H4 (cell line): ENCODE measurements at regions not wholly inside any gene's neighbourhood (a gene's known extent, or its start where the extent isn't known, plus 50 kb on each side); places are given as distances from the start of the nearest gene placed in this dataset.

Source experiments
- DNase-seq: peaks from one replicate; pipeline ENCODE4 v3.0.0-alpha.2; 2015; ENCODE audit warnings: low spot score

GRCh38 chr22:22395245-22395644 lies 113.3 kb downstream of the ZNF280B start:
- DNase-seq = no peak

DNA sequence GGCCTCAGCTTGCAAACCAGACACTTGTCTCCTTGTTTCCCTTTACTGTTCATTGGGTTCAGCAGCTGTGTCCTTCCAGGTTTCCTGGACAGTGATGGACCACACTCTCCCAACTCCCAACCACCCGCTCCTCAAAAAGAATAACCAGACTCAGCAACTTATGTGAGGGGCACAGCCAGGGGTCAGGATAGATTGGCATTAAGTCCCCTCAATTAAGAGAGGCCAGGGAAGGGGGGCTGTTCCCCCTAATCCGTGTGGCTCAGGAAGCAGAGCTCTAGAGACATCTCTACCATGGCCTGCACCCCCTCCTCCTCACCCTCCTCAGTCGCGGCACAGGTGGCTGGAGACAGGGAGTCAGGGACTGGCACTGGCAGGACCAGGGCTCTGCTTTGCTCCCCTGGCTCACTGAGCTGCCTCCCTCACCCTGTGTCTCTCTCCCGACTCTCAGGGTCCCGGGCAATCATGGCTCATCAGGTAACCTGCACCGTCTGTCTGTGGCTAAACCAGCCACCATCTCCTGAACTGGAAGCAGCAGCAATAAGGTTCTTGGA lies 111.7 kb downstream of the ZNF280B start:
- no peak for DNase-seq

- DNase-seq = peak; percentile 47
Measured at GRCh38 chr22:22397292-22397870, 111.2 kb downstream of the ZNF280B start.

GRCh38 chr22:22397875-22398524 lies 110.5 kb downstream of the ZNF280B start:
- DNase-seq = no peak

DNA sequence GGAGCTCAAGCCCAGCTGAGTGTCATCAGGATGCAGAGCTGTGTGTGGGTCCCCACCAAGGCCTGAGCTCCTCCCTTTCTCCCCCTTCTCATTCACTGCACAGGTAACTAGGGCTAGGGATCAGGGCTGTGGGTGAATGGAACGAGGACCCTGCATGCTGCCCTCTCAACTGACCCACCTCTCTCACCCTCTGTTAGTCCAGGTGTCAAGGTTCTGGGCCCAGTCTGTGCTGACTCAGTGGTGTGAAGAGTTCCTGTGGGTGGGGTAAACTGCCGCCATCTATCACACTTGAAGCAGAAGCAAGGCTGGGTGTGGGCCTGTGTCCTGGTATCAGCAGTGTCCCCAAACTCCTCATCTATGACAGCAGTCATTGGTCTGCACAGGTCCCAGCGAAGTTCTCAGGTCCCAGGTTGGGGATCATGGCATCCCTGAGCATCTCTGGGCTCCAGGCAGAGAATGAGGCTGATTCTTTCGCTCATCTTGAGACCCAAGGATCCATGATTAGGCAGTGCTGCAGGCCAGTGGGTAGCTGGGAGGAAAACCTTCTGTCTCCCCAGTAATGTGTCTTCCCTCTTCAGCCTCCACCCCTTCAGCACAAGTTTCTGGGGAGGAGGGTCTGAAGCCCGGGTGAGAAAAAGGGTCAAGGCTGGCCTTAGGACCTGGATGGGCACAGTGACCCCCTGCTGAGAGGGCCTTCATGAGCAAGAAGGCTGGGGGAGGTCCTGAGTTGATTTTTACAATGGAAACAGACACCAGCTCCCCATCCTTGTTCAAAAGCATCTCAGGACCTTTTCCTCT lies 109.8 kb downstream of the ZNF280B start:
- no peak for DNase-seq

- no peak for DNase-seq
Measured at GRCh38 chr22:22400099-22400498, 108.4 kb downstream of the ZNF280B start.

DNA sequence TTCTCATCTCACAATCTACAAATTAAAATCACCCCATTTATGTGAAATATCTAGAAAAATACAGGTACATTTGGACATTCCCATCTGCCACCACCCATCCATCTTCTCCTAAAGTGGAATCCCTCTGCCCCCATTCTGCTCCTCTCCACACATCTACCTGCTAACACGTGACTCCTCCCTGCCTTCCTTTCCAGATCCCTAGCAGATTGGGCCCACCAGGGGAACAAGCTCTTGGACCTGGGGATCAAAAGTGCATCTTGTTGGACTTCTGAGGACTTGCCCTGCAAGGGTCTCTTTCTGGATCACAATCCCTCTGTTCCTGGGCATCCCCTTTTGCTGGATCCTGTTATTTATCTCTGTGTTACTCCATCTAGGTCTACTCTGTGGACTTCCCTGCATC lies 107.6 kb downstream of the ZNF280B start:
- no peak for DNase-seq

- no peak for DNase-seq
Measured at GRCh38 chr22:22401381-22401780, 107.2 kb downstream of the ZNF280B start.

DNA sequence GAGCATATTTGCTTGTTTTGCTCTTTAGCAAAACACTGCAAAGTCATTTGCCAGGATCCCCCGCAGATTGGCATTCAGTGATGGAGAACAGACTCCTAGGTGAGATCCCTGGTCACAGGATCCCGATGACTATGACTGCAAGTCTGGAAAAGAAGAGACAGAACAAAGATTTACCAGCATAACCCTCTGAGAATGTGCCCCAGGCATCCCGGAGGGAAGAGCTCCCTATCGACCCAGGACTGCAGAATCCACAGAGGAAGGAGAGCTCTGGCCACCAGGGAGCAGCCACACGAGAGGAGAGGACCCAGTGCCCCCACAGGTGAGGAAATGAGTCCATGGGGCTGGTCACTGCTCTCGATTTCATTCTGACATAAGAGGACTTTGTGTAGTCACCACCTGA lies 105.2 kb downstream of the ZNF280B start:
- no peak for DNase-seq

- DNase-seq = no peak
Measured at GRCh38 chr22:22403771-22404170, 104.8 kb downstream of the ZNF280B start.

- DNase-seq = no peak
Measured at GRCh38 chr22:22404598-22405284, 103.8 kb downstream of the ZNF280B start.

- no peak for DNase-seq
Measured at GRCh38 chr22:22406445-22407027, 102.0 kb downstream of the ZNF280B start.

DNA sequence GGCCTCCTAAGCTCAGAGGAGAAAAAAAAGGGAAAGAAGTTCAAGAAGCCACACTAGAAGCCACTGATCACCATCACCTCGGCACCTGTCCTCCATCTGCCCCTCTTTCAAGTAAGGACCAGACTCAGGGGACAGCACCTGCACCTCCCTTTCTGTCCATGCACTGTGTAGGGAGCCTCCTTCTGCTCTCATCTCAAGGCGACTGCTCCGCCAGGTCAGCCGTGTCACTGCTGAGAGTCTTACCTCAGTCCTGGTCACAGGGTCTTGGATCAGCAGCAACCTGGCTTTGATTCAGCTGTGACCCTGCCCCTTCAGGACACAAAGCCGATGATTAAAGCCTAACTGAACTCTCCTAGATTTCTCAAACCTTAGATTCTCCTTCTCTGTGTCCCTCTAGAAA lies 101.5 kb downstream of the ZNF280B start:
- no peak for DNase-seq

DNA sequence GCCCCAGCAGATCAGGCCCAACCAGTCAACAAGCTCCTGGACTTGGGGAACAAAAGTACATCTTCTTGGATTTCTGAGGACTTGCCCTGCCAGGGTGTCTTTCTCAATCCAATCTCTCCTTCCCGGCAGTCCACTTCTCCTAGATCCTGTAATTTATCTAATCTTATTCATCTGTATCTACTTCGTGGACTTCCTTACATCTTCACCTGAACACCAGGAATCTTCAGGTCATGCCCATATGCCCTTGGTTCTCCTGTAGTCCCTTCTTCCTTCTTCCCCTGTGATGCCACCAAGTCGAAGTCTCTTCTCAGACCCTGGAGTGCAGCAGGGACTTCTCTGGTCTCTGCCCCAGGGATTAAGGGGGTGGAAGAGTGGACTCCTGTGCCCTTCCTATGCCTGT lies 100.3 kb downstream of the ZNF280B start:
- DNase-seq = no peak

DNA sequence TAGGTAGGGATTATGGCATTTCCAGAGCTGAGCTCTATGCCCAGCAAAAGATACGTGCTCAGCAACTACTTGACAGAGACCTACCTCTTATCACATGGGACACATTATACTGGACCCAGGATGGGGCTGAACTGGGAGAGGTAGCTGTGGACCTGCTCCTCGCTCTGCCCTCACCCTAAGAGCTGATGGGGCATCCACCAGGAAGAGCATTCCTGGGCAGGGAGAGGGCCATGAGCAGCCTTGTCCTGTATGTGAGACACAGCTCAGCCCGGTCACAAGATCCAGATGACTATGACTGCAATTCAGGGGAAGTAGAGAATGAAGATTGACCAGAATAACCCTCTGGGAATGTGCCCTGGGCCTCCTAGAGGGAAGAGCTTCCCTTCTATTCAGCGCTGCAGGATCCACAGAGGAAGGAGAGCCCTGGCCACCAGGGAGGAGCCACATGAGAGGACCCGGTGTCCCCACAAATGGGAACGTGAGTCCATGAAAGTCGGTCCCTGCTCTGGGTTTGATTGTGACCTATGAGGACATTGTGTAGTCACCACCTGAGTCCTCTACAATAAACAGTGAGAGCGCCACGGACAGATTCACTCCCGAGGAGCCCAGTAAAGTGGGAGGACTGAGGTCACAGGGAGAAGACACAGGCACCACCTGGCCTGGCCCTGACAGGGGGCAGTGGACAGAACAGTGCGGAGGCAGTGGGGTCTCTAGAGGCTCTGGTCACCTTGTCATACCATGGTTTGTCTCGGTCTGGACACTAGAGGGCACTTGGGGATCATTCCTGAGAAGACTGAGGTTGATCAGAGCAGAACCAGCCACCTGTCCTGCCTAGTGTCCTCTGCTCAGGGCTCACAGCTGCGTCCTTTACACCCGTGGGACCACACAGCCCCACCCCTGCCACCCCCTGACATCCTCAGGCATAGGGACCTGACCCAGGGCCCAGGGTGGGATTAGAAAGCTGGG lies 99.5 kb downstream of the ZNF280B start:
- no peak for DNase-seq

DNA sequence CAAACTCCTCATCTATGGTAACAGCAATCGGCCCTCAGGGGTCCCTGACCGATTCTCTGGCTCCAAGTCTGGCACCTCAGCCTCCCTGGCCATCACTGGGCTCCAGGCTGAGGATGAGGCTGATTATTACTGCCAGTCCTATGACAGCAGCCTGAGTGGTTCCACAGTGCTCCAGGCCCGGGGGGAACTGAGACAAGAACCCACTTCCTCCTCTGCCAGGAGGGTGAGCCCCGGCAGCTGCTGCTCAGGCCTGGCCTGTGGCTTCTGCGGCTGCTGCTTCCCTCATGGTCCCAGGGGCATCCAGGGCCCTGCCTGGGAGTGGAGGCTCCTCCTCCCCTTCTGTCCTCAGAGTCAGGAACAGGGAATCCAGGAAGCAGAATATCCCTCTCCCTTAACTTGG lies 98.4 kb downstream of the ZNF280B start:
- peak; percentile 26 for DNase-seq

GRCh38 chr22:22410677-22411076 lies 97.9 kb downstream of the ZNF280B start:
- DNase-seq = no peak

- no peak for DNase-seq
Measured at GRCh38 chr22:22414266-22414665, 94.3 kb downstream of the ZNF280B start.

DNA sequence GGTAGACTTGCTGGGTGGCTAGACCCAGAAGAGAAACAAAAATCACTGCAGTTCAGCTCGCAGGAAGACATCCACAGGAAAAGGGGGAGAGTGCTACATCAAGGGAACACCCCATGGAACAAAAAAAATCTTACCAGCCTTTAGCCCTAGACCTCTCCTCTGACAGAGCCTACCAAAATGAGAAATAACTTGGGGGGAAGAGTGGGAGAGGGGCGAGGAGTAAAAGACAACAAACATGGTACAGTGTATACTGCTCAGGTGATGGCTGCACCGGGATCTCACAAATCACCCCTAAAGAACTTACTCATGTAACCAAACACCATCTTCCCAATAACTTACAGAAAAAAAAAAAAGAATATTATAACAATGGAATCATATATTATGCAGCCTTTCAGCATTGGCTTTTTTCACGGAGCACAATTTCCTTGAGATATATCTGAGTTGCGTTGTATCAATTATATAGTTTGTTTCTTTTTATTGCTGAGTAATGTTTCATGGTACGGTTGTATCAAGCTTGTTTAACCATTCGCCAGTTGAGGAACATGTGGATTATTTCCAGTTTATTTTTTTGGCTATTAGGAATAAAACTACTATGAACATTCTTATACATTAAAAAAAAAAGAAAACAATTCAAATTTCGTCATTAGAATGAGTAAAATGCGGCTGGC lies 90.9 kb downstream of the ZNF280B start:
- no peak for DNase-seq

DNA sequence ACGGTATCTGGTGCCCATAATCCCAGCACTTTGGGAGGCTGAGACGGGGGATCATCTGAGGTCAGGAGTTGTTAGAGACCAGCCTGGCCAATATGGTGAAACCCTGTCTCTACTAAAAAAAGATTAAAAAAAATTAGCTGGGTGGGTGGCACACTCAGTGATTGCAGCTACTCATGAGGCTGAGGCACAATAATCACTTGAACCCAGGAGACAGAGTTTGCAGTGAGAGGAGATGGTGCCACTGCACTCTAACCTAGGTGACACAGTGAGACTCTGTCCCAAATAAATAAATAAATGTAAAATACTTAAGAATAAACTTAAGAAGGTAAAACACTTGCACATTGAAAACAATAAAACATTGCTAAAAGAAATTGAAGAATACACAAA lies 90.4 kb downstream of the ZNF280B start:
- no peak for DNase-seq
